NCI-H1930 (cell line): ENCODE measurements at regions not wholly inside any gene's neighbourhood (a gene's known extent, or its start where the extent isn't known, plus 50 kb on each side); places are given as distances from the start of the nearest gene placed in this dataset.

Experiments used
- DNase-seq, 2 experiments: peaks; one replicate each; lab custom pipeline; 2025; lab: John Stamatoyannopoulos, UW

GRCh38 chr6:141313986-141314385, 818.7 kb upstream of the GJE1 start:
- DNase-seq = no peak

GRCh38 chr6:141309295-141309694, 823.4 kb upstream of the GJE1 start:
- DNase-seq = no peak

DNA sequence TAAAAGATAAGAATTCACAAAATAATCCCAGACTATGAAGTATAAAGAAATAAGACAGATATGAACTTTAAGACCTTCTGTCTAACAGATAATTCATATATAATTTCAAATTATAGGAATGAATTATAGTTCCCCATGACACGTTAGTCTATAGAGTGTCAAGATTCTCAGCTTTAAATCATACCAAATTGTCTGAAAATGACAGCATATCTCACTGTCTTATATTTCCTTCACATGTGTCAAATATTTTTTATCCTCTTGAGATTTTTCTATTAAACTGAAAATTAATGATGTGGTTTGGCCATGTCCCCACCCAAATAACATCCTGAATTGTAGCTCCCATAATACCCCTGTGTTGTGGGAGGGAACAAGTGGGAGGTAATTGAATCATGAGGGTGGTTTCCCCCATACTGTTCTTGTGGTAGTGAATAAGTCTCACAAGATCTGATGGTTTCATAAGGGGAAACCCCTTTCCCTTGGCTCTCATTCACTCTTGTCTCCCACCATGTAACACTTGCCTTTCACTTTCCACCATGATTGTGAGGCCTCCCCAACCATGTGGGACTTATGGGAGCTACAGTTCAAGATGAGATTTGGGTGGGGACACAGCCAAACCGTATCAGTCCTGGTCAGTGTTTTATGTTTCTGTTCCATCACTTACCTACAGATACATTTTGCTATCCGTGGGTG, 825.3 kb upstream of the GJE1 start:
- no peak for DNase-seq

- DNase-seq = no peak
Measured at GRCh38 chr6:141303907-141304306, 828.8 kb upstream of the GJE1 start.

DNA sequence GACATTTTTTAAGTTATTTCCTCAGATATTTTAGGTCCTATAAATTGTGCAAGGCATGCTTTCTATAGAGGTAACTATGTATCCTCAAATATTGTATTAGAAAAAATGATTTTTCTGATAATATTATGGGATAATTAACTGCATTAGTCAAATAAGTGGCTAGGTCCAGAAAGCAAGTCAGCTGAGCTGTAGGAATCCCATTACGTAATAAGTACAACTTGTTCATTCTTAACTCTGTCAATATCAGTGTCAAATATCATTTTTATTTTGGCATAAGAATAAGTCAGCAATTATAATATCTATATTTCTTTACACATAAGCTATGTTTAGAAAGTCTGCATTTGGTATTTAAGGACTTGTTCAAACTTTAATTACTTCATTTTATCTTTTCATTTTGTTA, 830.9 kb upstream of the GJE1 start:
- DNase-seq = no peak

DNA sequence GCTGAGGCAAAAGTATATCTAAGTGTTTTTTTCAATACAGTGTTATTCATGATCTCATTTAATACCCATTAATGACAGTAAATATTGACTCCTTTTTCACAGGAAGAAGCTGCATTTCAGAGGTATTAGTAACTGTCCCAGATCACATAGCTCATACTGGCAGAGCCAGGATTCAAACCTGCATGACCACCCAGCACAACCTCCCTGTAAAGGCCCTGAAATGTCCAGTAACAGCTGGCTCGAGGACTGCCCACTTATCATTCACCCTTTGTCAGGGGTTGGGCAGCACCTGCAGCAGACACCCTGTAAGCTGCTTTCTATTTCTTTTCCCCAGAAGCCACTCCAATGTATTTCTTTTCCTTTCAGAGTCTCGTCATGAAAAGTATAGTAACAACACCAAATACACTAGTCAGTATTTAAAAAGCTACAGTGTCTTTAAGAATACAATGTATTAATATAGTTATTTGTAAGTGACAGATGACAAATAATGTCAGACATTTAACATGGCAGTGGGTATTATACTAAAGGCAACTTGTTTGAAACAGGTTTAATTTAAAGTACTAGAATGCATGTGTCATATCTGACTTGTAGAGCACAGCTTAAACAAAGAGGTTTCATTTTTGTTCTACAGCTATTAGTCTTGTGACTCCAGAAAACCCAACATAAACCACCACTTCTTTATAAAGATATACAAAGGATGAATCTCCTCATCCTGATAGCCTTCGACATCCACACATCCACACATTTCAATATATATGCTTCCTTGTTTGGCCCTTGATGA, 841.6 kb upstream of the GJE1 start:
- no peak for DNase-seq

GRCh38 chr6:141288947-141289346, 843.8 kb upstream of the GJE1 start:
- no peak for DNase-seq

DNA sequence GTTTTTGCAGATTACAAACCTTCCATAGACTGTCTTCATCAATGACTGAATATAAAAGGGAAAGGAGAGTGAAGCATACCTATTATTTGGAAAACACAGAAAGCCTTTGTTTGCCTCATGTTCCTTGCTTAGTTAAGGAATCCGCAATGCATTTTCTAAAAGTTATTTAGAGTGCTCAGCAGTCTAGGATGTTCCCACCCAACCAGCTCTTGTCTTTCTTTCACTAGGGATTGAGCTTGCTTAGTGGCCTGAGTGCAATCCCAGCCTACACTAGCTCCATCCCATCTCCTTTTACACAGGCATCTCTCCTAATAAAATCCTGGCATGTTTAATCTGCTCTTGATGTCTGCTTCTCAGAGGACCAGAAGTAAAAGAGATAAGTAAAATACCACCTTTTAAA, 850.5 kb upstream of the GJE1 start:
- no peak for DNase-seq

DNA sequence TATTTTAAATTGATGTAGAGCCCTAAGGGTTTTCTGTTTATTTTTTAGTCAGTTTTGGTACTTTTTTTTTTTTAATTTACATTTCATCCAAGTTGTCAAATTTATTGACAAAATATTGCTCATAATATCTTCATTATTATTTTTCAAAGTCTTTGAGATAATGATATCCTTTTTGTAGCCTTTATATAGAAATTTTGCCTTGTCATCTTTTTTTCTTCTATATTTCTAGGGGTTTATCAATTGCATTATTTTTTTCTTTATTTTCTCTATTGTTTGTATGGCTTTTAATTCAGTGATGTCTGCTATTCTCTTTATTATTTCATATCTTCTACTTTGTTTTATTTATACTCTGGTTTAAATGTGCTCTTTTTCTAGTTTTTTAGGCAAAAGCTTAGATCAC, 863.0 kb upstream of the GJE1 start:
- no peak for DNase-seq

DNA sequence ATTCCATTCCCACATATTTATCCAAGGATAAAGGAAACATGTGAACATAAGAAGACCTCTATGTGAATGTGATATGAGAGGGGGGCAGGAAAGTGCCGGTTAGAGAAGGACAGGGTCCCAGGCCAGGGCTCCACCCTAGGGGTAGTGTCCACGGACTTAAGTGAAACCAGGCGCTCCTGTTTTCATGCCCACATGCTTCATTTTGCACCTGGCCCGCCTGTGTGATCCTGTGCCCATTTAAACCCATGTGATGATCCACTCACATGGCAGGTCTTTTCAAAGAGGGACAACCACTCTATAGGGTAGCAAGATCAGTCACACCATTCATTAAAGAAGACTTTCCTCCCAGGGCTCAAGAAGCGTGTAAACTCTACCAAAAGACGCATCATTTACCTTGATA, 865.3 kb upstream of the GJE1 start:
- DNase-seq = no peak

- DNase-seq = no peak
Measured at GRCh38 chr6:141265756-141266623, 866.7 kb upstream of the GJE1 start.

DNA sequence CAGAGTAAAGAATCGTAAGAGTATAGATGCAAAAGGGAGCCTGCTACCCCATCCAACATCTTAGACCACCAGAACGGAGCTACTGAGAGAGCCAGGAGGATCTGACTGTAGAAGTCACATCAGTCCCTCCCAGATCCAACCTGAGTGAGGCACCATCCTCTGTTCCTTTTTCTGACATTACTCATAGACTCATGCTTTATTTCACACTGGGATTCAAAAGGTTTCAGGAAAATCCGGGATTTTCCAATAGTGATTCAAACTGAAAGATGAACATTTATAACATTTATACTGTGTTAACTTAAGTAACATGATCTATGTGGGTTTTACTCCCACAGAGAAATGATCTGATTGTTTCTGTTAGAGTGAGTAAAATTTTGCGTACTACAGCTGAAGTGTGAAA, 868.6 kb upstream of the GJE1 start:
- DNase-seq = no peak

DNA sequence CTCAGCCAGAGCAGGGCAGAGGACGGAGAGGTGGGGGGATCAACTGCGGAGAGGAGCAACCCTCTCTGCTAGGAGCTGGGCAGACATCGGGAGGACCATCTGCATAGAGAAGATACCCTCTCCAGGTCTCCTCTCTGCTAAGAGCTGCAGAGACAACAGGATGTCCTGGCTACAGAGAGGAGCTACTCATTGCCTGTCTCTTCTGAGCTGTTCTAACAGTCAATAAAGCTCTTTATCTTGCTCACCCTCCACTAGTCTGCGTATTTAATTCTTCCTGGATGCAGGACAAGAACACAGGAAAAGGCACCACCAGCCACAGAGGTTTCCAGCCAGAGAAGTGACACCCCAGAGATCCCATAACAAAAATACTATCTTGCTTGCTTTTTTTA, 871.1 kb upstream of the GJE1 start:
- no peak for DNase-seq

GRCh38 chr6:141261016-141261671, 871.6 kb upstream of the GJE1 start:
- no peak for DNase-seq

DNA sequence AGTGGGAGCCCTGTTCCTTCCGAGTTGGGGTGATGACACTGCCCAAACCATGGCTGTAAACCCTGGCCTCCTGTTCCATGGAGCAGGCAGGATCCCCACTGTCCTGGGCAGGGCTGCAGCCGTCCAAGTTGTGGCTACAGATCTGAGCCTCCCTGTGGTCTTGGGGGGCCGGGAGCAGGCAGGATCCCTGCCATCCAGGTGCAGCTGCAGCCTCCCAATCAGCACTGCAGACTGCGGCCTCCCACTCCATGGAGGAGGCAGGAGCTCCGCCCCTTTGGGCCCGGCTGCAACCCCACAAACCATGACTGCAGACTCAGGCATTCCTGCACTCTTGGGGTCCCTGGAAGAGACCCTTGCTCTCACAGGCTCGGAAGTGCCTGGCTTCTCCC, 872.1 kb upstream of the GJE1 start:
- no peak for DNase-seq

- no peak for DNase-seq
Measured at GRCh38 chr6:141259807-141260206, 872.9 kb upstream of the GJE1 start.

DNA sequence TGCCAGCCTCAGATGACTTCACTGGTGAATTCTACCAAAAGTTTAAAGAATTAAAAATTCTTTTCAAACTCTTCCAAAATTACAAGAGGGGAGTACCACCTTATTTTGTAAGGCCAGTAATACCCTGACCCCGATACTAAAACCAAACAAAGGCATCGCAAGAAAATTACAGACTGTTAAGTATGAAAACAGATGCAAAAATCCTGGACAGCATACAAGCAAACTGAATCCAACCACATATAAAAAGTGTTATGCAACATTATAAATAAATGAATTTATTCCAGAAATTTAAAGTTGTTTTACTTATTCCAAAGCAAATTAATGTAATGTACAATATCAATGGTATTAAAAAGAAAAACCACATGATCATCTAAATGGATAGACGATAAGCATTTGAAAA, 873.6 kb upstream of the GJE1 start:
- DNase-seq = no peak

GRCh38 chr6:141258516-141258915, 874.2 kb upstream of the GJE1 start:
- DNase-seq = no peak

DNA sequence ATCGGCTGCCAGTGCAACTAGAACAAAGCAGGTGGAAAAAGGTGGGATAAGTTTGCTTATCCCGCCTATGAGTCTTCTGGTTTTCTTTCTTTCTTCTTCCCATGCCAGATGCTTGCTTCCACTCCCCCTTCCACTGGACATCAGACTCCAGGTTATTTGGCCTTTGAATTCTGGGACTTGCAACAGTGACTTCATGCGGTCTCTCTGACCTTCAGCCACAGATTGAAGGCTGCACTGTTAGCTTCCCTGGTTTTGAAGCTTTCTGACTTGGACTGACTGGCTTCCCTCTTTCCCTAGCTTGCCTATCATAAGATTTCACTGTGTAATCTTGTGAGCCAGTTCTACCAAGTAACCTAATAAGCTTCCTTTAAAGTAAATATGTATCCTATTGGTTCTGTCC, 878.4 kb upstream of the GJE1 start:
- DNase-seq = no peak

DNA sequence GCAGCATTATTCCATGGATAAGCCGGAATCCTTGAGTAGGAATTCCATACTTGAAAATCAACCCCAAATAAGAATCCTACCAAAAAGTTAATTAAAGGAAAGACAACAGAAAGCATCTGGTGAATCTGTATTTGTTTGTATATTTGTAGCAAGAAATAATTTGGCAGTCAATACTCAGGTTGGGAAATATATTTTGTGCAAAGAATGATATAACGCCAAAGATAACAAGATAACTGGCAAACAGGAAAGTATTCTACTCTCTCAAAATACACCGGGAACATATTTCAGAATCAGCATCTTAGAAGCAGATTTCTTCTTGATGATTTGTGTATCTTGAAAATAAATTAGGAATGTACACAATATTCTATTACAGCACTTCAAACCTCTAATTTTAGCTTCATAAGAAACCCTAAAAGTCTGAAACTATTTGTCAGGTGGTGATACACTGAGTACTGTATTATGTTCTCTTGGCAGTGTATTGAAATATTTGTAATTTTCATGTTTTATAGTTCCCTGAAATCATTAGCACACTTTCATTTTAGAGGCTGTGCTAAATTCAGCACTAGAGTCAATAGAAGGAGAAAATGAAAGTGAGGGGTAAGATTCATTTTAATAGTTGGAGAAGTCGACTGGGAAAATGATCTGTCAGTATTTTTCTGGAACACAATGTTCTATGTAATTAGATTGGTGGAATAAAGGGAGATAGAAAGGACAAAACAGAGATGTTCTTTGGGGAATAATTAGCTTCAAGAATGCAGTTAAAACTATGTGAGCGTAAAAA, 879.7 kb upstream of the GJE1 start:
- DNase-seq = no peak

DNA sequence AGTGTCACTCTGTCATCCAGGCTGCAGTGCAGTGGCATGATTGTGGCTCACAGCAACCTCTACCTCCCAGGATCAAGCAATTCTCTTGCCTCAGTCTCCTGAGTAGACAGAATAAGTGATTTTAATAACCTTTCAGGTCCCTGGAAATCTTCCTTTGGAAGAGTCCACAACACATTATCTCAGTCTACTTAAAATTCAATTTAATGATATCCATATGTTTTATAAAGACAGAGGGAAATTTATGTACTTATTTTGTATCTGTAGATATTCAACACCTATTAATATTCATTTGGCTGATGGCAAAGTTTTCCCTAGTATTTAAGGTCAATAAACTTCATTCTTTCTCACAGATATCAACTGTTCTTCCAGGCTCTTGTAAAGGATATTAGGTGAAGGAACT, 881.4 kb upstream of the GJE1 start:
- no peak for DNase-seq
